K562 (cell line): ENCODE measurements at regions not wholly inside any gene's neighbourhood (a gene's known extent, or its start where the extent isn't known, plus 50 kb on each side); places are given as distances from the start of the nearest gene placed in this dataset.

Experiments used
- ATAC-seq: fragments of 200-7000 bp; cut with Tn5 transposase; 3 replicates; pipeline ENCODE4 v1.9.1; 2020; ENCODE audit warnings: moderate library complexity
- BruUV-seq: library from RNA; stranded (reverse); fragments of 400-500 nt; replicated peaks from 2 replicates; lab custom pipeline; 2021; lab: Mats Ljungman, UMichigan
- CTCF ChIA-PET: fragments of 300-600 bp; formaldehyde crosslinking; extraction: SDS; loops from one replicate; lab custom pipeline; 2021; ENCODE audit warnings: low intra/inter-chr PET ratio; lab: Yijun Ruan, JAX
- POLR2A ChIA-PET: fragments of 300-600, 350-650 bp; sonication (Branson Sonifier 250); formaldehyde crosslinking; extraction: SDS; loops from one replicate; lab custom pipeline; 2021; ENCODE audit warnings: antibody characterized with exemption, inconsistent platforms; lab: Yijun Ruan, JAX
- DNase-seq, 4 experiments: peaks; one replicate each; pipeline versions ENCODE4 v3.0.0 to v3.0.0-alpha.2; 2011 to 2018; ENCODE audit warnings: low spot score in 3 of 4, mixed read lengths in 3 of 4; ENCODE audit errors: extremely low read depth in 1 of 4
- FAIRE-seq: peaks from 2 replicates; lab custom pipeline; 2011; peaks lifted over from hg19 to GRCh38; lab: Jason Lieb, UNC
- H2AFZ ChIP-seq: 2 replicates; pipeline ENCODE4 v1.6.0; 2011; ENCODE audit warnings: low read depth, low read length, control low read depth, inconsistent platforms
- H3K27ac ChIP-seq: fragments of 200-600 bp; 3 replicates; pipeline ENCODE4 v1.8.0; 2011; ENCODE audit warnings: low read depth, mild to moderate bottlenecking, control low read depth, inconsistent platforms, low read length, moderate library complexity, mixed read lengths; ENCODE audit errors: extremely low read depth
- H3K27me3 ChIP-seq, 2 experiments: fragments of 300-600 bp in 1 of 2; 2 replicates in 1 of 2; 3 replicates in 1 of 2; pipeline versions ENCODE4 v1.6.0 to v1.8.0; 2011; ENCODE audit warnings: inconsistent platforms in 2 of 2, low read length in 2 of 2, mild to moderate bottlenecking in 1 of 2, mixed read lengths in 1 of 2, moderate library complexity in 1 of 2; ENCODE audit not compliant: control insufficient read depth in 2 of 2, insufficient read depth in 2 of 2
- H3K36me3 ChIP-seq: fragments of 300-600 bp; 3 replicates; pipeline ENCODE4 v1.8.0; 2011; ENCODE audit warnings: mild to moderate bottlenecking, low read length, inconsistent platforms; ENCODE audit not compliant: control insufficient read depth, insufficient read depth
- H3K4me1 ChIP-seq, 2 experiments: fragments of 200-600 bp in 1 of 2; replicated peaks in 1 of 2; 2 replicates in 1 of 2; 3 replicates in 1 of 2; pipeline versions ENCODE4 v1.5.1 to v1.8.0; 2011; ENCODE audit warnings: inconsistent platforms in 2 of 2, low read length in 2 of 2, mild to moderate bottlenecking in 1 of 2, mixed read lengths in 1 of 2, moderate library complexity in 1 of 2; ENCODE audit not compliant: control insufficient read depth in 2 of 2, insufficient read depth in 2 of 2
- H3K4me2 ChIP-seq: 2 replicates; pipeline ENCODE4 v1.6.1; 2011; ENCODE audit warnings: low read length, control low read depth, inconsistent platforms, mixed read lengths; ENCODE audit not compliant: insufficient read depth
- H3K4me3 ChIP-seq: fragments of 200-600 bp; sonication (generic), shearing (Covaris generic); 2 replicates; pipeline ENCODE4 v1.5.1; 2016; ENCODE audit warnings: control low read depth, inconsistent platforms
- H3K79me2 ChIP-seq: fragments of 200-600 bp; 3 replicates; pipeline ENCODE4 v1.8.0; 2011; ENCODE audit warnings: low read length, inconsistent platforms; ENCODE audit not compliant: control insufficient read depth, insufficient read depth
- H3K9ac ChIP-seq, 2 experiments: 2 replicates each; pipeline versions ENCODE4 v1.6.0 to v1.6.1; 2011; ENCODE audit warnings: low read depth in 2 of 2, low read length in 2 of 2, control low read depth in 1 of 2, inconsistent platforms in 1 of 2, mild to moderate bottlenecking in 1 of 2, mixed read lengths in 1 of 2; ENCODE audit not compliant: insufficient read depth in 1 of 2
- H3K9me1 ChIP-seq: one replicate; pipeline ENCODE4 v1.6.0; 2011; ENCODE audit warnings: inconsistent platforms, mild to moderate bottlenecking, low read length, moderate library complexity; ENCODE audit not compliant: control insufficient read depth, insufficient read depth
- H3K9me3 ChIP-seq: replicated peaks from 2 replicates; pipeline ENCODE4 v1.5.1; 2011; ENCODE audit warnings: low read depth, low read length, inconsistent platforms; ENCODE audit not compliant: control insufficient read depth, insufficient read depth
- H4K20me1 ChIP-seq: replicated peaks from 2 replicates; pipeline ENCODE4 v1.6.1; 2011; ENCODE audit warnings: low read length, inconsistent platforms, mixed read lengths; ENCODE audit not compliant: control insufficient read depth, insufficient read depth
- CXXC5 ChIP-seq: fragments of 250-450 bp; sonication (Bioruptor Pico); IDR thresholded peaks from 2 replicates; pipeline ENCODE4 v1.8.0; 2022; ENCODE audit warnings: inconsistent platforms, mild to moderate bottlenecking, moderate library complexity
- DPF2 ChIP-seq: fragments of 450-650 bp; IDR thresholded peaks from 2 replicates; pipeline ENCODE4 v1.6.1; 2016
- ESRRB ChIP-seq: fragments of 250-450 bp; sonication (Bioruptor Pico); IDR thresholded peaks from 2 replicates; pipeline ENCODE4 v1.5.0; 2020; ENCODE audit warnings: mild to moderate bottlenecking, moderate library complexity, borderline replicate concordance
- KLF1 ChIP-seq: fragments of 450-650 bp; IDR thresholded peaks from 2 replicates; pipeline ENCODE4 v1.6.1; 2016; ENCODE audit warnings: missing genetic modification characterization, missing compliant biosample characterization
- POLR2H ChIP-seq: IDR thresholded peaks from 2 replicates; pipeline ENCODE4 v1.6.1; 2016; ENCODE audit warnings: missing genetic modification characterization, low read depth, mild to moderate bottlenecking, control low read depth, missing compliant biosample characterization, moderate library complexity
- POLR3G ChIP-seq: IDR thresholded peaks from 2 replicates; pipeline ENCODE4 v1.6.1; 2011; ENCODE audit not compliant: insufficient read length, insufficient replicate concordance; ENCODE audit errors: extremely low read depth
- RBM34 ChIP-seq: fragments of 200-400 bp; formaldehyde crosslinking; IDR thresholded peaks from 2 replicates; pipeline ENCODE4 v1.6.1; 2018; ENCODE audit warnings: low read length, borderline replicate concordance; ENCODE audit not compliant: insufficient read depth
- RFX7 ChIP-seq: fragments of 250-450 bp; sonication (Bioruptor Pico); IDR thresholded peaks from 2 replicates; pipeline ENCODE4 v1.5.1; 2021; ENCODE audit warnings: mild to moderate bottlenecking
- SAFB2 ChIP-seq: fragments of 200-400 bp; formaldehyde crosslinking; IDR thresholded peaks from 2 replicates; pipeline ENCODE4 v1.6.1; 2018; ENCODE audit warnings: borderline replicate concordance, low read length, low read depth, moderate library complexity; ENCODE audit not compliant: severe bottlenecking
- TCF7L2 ChIP-seq: fragments of 150-350 bp; IDR thresholded peaks from 2 replicates; pipeline ENCODE4 v1.6.1; 2016; ENCODE audit warnings: low read depth, mild to moderate bottlenecking, low read length, moderate library complexity
- ZNF778 ChIP-seq: fragments of 450-650 bp; formaldehyde crosslinking; IDR thresholded peaks from 2 replicates; pipeline ENCODE4 v1.4.0; 2020; ENCODE audit warnings: mild to moderate bottlenecking, moderate library complexity
- WGBS: fragments of 100-300 bp; shearing (Covaris generic); methylation state at CpG from one replicate; pipeline ENCODE4 v1.1.6; 2016; ENCODE audit warnings: low coverage, mixed read lengths; ENCODE audit not compliant: insufficient coverage; ENCODE audit errors: missing lambda C conversion rate; 5-methylcytosine and 5-hydroxymethylcytosine counted together
- in situ Hi-C: fragments of 300-500 bp; cut with MboI; formaldehyde crosslinking; loops from 4 replicates; pipeline ENCODE4 v1.15.0; 2018; ENCODE audit warnings: inconsistent platforms, mixed read lengths
- intact Hi-C: fragments of 100-400 bp; cut with micrococcal nuclease; formaldehyde crosslinking; loops from 2 replicates; pipeline ENCODE4 v1.14.2; 2022
- TF ChIP-seq, protein P1 (sequence below): sonication (generic); formaldehyde crosslinking; IDR thresholded peaks from 2 replicates; pipeline ENCODE4 v1.8.0; 2022; ENCODE audit warnings: missing genetic modification reagents, mild to moderate bottlenecking, moderate library complexity, borderline replicate concordance
- TF ChIP-seq, protein P2 (sequence below): sonication (generic); formaldehyde crosslinking; IDR thresholded peaks from 2 replicates; pipeline ENCODE4 v1.8.1; 2022; ENCODE audit warnings: missing genetic modification reagents
- TF ChIP-seq, protein P3 (sequence below): sonication (generic); formaldehyde crosslinking; IDR thresholded peaks from 2 replicates; pipeline ENCODE4 v1.8.0; 2022; ENCODE audit warnings: mild to moderate bottlenecking, missing genetic modification reagents
- TF ChIP-seq, protein P4 (sequence below), 2 experiments: fragments of 150-350 bp in 1 of 2; IDR thresholded peaks; 2 replicates each; pipeline ENCODE4 v1.6.1; 2012 to 2016; ENCODE audit warnings: low read depth in 2 of 2, low read length in 2 of 2, mild to moderate bottlenecking in 1 of 2, moderate library complexity in 1 of 2

DNA sequence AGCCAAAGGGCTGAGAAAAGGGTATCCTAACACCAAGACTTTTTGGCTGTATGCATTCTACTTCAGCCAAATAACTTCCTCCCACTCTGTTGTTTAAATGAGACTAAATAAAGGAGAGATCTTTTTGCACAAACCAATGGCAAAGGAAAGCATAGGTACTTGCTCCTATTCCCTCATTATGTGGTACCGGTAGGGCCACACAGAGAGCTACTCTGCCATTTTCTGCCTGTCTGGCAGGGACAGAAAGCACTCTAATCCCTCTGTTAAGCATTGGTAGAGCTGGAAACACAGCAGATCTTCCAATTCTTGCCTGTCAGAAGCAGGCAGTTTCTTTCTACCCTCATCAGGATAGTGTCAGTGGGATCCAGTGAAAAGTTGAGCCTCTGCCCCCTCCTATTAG, 918.3 kb upstream of the TMEFF2 start (continued):
- TF ChIP-seq DPF2, result no peak
- TF ChIP-seq RFX7, result no peak
- TF ChIP-seq, protein P1, sequence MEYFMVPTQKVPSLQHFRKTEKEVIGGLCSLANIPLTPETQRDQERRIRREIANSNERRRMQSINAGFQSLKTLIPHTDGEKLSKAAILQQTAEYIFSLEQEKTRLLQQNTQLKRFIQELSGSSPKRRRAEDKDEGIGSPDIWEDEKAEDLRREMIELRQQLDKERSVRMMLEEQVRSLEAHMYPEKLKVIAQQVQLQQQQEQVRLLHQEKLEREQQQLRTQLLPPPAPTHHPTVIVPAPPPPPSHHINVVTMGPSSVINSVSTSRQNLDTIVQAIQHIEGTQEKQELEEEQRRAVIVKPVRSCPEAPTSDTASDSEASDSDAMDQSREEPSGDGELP (CRISPR knock-in tag), result no peak
- TF ChIP-seq, protein P2, sequence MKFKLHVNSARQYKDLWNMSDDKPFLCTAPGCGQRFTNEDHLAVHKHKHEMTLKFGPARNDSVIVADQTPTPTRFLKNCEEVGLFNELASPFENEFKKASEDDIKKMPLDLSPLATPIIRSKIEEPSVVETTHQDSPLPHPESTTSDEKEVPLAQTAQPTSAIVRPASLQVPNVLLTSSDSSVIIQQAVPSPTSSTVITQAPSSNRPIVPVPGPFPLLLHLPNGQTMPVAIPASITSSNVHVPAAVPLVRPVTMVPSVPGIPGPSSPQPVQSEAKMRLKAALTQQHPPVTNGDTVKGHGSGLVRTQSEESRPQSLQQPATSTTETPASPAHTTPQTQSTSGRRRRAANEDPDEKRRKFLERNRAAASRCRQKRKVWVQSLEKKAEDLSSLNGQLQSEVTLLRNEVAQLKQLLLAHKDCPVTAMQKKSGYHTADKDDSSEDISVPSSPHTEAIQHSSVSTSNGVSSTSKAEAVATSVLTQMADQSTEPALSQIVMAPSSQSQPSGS, result no peak
- TF ChIP-seq ZNF778 (CRISPR knock-in tag), result no peak
- no peak for TF ChIP-seq CXXC5 (CRISPR knock-in tag)

DNA sequence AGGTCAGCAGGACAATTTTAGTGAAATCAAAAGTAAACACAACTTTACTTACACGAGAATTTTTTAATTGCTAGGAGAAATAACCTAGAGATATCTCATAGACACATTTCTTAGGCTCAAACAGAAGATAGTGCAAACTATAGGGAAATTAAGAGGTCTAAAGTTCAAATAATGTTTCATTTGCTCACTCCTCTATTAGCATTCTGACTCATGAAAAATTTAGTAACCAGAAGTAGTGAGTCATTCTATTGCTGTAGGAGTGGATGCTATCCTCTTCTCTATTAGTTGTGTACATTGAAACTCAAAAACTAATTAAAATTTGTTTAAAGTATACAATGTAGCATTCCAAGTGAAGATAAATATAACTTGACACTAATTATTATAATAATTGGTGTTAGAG, 908.3 kb upstream of the TMEFF2 start:
- H3K4me3 ChIP-seq, result no peak overlapping the region
- TF ChIP-seq POLR3G, result no peak
- no peak for TF ChIP-seq ESRRB (CRISPR knock-in tag)
- TF ChIP-seq, protein P3, sequence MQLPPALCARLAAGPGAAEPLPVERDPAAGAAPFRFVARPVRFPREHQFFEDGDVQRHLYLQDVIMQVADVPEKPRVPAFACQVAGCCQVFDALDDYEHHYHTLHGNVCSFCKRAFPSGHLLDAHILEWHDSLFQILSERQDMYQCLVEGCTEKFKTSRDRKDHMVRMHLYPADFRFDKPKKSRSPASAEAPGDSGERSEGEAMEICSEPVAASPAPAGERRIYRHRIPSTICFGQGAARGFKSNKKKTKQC (CRISPR knock-in tag), result no peak
- TF ChIP-seq, protein P4, sequence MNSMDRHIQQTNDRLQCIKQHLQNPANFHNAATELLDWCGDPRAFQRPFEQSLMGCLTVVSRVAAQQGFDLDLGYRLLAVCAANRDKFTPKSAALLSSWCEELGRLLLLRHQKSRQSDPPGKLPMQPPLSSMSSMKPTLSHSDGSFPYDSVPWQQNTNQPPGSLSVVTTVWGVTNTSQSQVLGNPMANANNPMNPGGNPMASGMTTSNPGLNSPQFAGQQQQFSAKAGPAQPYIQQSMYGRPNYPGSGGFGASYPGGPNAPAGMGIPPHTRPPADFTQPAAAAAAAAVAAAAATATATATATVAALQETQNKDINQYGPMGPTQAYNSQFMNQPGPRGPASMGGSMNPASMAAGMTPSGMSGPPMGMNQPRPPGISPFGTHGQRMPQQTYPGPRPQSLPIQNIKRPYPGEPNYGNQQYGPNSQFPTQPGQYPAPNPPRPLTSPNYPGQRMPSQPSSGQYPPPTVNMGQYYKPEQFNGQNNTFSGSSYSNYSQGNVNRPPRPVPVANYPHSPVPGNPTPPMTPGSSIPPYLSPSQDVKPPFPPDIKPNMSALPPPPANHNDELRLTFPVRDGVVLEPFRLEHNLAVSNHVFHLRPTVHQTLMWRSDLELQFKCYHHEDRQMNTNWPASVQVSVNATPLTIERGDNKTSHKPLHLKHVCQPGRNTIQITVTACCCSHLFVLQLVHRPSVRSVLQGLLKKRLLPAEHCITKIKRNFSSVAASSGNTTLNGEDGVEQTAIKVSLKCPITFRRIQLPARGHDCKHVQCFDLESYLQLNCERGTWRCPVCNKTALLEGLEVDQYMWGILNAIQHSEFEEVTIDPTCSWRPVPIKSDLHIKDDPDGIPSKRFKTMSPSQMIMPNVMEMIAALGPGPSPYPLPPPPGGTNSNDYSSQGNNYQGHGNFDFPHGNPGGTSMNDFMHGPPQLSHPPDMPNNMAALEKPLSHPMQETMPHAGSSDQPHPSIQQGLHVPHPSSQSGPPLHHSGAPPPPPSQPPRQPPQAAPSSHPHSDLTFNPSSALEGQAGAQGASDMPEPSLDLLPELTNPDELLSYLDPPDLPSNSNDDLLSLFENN (IDR thresholded peaks at IDR 0.05; ENCODE audit: low read depth in 2 of 2, low read length in 2 of 2), result no peak
- no peak for TF ChIP-seq TCF7L2
- TF ChIP-seq RBM34, result no peak
- no peak for TF ChIP-seq KLF1
- no peak for TF ChIP-seq SAFB2
- no peak for TF ChIP-seq POLR2H (tag)
- H3K27me3 ChIP-seq, result no peaks in the 10 kb centered on the region
- H4K20me1 ChIP-seq, result no peaks in the 10 kb centered on the region
- POLR2A ChIA-PET, result no interaction called here
- no peak overlapping the region for H3K27ac ChIP-seq
- ATAC-seq, result no peak
- no peaks in the 10 kb centered on the region for H3K36me3 ChIP-seq
- CTCF ChIA-PET, result no interaction called here
- no peak for FAIRE-seq
- H3K79me2 ChIP-seq, result no peaks in the 10 kb centered on the region
- no peak for DNase-seq
- in situ Hi-C loops (no loop called here), intact Hi-C loops (no loop called here)
- H3K9ac ChIP-seq, result no peak overlapping the region
- 0% methylated on average over 1 of the region's 1 CpG for WGBS
- BruUV-seq, result no TSS peak
- no peaks in the 10 kb centered on the region for H3K9me3 ChIP-seq
- H2AFZ ChIP-seq, result no peak overlapping the region
- no peaks in the 10 kb centered on the region for H3K4me1 ChIP-seq
- no peak overlapping the region for H3K4me2 ChIP-seq
- no peaks in the 10 kb centered on the region for H3K9me1 ChIP-seq
